ENCODE measurements at regions not wholly inside any gene's neighbourhood (a gene's known extent, or its start where the extent isn't known, plus 50 kb on each side); places are given as distances from the start of the nearest gene placed in this dataset.

DNA sequence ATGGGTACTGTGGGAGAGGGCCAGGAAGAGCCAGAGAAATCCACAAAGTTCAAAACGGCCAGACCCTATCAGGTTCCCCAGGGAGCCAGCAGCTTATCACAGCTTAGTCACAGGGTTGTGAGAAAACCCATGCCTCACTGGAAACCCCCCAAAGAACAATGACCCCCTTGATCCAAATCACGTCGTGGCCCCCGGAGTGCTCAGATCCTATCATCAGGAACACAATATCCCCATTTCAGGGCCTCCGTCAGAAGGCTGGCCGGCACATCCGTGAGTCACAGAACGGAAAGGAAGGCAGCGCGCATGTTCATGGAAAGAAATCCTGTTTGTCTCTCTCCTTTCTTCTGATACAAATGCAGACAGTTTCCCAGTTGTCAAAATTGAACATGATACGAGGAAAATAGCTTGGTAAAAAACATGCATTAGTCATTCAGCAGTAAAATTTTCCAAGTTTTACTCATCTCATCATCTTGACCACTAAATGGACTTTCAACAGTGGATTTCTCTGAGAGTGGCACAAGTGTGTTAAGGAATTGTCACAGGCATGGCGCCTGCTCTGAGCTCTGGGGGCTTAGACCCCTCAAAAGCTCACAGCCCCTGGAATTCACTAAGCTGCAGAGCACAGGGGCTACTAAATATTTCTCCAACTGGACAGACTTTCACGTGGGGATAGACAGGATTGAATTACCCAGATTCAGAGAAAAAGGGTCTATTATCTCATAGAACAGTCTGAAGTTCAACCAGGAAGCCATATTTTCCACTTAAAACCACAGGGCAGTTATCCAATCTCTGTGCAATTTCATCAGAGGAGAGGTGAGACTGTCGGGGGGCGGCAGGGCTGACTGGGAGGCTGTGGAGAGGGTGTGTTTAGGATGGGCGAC is 124.8 kb downstream of the RIPK4 start:
- 39 to 44% methylated on average over 16 of the region's 16 CpGs for WGBS, 2 donors
- Histone ChIP-seq H3K9me3 (peaks cover 0 to 8% (median 0%) of the 10 kb centered on the region in 11 donors), H3K36me3 (no peaks in the 10 kb centered on the region), H3K4me1 (peaks cover 0 to 27% (median 12%) of the 10 kb centered on the region in 9 donors), H3K27ac (peak overlapping the region; percentile 28 to 81 (median 62)), H3K4me3 (no peak overlapping the region), H3K27me3 (peaks cover 0 to 8% (median 0%) of the 10 kb centered on the region in 7 donors)
- TF ChIP-seq, protein P1, sequence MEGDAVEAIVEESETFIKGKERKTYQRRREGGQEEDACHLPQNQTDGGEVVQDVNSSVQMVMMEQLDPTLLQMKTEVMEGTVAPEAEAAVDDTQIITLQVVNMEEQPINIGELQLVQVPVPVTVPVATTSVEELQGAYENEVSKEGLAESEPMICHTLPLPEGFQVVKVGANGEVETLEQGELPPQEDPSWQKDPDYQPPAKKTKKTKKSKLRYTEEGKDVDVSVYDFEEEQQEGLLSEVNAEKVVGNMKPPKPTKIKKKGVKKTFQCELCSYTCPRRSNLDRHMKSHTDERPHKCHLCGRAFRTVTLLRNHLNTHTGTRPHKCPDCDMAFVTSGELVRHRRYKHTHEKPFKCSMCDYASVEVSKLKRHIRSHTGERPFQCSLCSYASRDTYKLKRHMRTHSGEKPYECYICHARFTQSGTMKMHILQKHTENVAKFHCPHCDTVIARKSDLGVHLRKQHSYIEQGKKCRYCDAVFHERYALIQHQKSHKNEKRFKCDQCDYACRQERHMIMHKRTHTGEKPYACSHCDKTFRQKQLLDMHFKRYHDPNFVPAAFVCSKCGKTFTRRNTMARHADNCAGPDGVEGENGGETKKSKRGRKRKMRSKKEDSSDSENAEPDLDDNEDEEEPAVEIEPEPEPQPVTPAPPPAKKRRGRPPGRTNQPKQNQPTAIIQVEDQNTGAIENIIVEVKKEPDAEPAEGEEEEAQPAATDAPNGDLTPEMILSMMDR (IDR thresholded peaks at IDR 0.05), result no peak
- peak; percentile 54 to 90 (median 84) for ATAC-seq
- DNase-seq, result peak; percentile 45 to 59
- intact Hi-C loops (cut with DNase I), result no loop called here

GRCh38 chr21:41641510-41641815 is 125.4 kb downstream of the RIPK4 start:
- ATAC-seq (peak in 5 of 8 donors; percentile 15 to 50 (median 34)), DNase-seq (no peak)
- H3K36me3 ChIP-seq, result no peaks in the 10 kb centered on the region
- H3K27ac ChIP-seq, result peak overlapping the region in 8 of 10 donors; percentile 6 to 81 (median 62)
- peaks cover 0 to 27% (median 12%) of the 10 kb centered on the region in 9 donors for H3K4me1 ChIP-seq
- TF ChIP-seq, protein P1 (IDR thresholded peaks at IDR 0.05), result no peak
- intact Hi-C loops (cut with DNase I), result no loop called here
- H3K27me3 ChIP-seq, result peaks cover 0 to 8% (median 0%) of the 10 kb centered on the region in 7 donors
- peaks cover 0 to 8% (median 0%) of the 10 kb centered on the region in 11 donors for H3K9me3 ChIP-seq
- no peak overlapping the region for H3K4me3 ChIP-seq
- WGBS, 2 donors, result 35 to 37% methylated on average over 3 of the region's 3 CpGs

GRCh38 chr21:41640748-41641509 is 125.9 kb downstream of the RIPK4 start:
- no peak overlapping the region for H3K4me3 ChIP-seq
- TF ChIP-seq, protein P1 (IDR thresholded peaks at IDR 0.05), result no peak
- DNase-seq, result no peak
- 18 to 26% methylated on average over 6 of the region's 6 CpGs for WGBS, 2 donors
- peaks cover 0 to 27% (median 12%) of the 10 kb centered on the region in 9 donors for H3K4me1 ChIP-seq
- ATAC-seq, result peak in 6 of 8 donors; percentile 33 to 71 (median 38)
- intact Hi-C loops (cut with DNase I), result no loop called here
- peak overlapping the region in 8 of 10 donors; percentile 6 to 81 (median 62) for H3K27ac ChIP-seq
- H3K36me3 ChIP-seq, result no peaks in the 10 kb centered on the region
- peaks cover 0 to 8% (median 0%) of the 10 kb centered on the region in 7 donors for H3K27me3 ChIP-seq
- peaks cover 0 to 8% (median 0%) of the 10 kb centered on the region in 11 donors for H3K9me3 ChIP-seq

DNA sequence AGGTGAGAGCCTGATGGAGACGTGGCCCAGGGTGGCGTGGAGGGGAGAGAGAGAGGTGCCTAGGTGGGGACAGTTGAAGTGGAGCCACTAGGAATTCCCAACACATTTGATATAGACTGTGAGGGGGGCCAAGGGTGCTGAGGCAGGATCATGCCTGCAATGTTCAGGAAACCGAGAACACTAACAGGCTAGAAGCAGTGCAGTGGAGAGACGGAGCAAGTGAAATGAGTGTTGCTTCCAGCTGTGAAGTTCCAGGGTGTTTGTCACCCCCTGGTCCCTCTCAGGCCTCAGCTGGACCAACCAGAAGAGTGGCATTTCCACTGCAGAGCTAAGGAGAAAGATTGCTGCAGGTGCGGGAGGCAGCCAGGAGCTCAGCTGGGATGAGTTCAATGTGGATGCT is 127.1 kb downstream of the RIPK4 start:
- 78 to 92% methylated on average over 5 of the region's 5 CpGs for WGBS, 2 donors
- intact Hi-C loops (cut with DNase I), result no loop called here
- Histone ChIP-seq H3K36me3 (no peaks in the 10 kb centered on the region), H3K4me3 (no peak overlapping the region), H3K27me3 (peaks cover 0 to 8% (median 0%) of the 10 kb centered on the region in 7 donors), H3K4me1 (peaks cover 0 to 27% (median 12%) of the 10 kb centered on the region in 9 donors), H3K27ac (no peak overlapping the region), H3K9me3 (peaks cover 0 to 8% (median 0%) of the 10 kb centered on the region in 11 donors)
- DNase-seq (no peak), ATAC-seq (no peak)
- TF ChIP-seq, protein P1 (IDR thresholded peaks at IDR 0.05), result no peak

All from heart right ventricle (tissue), 16 donors.